HUES6 (cell line): ENCODE measurements at regions not wholly inside any gene's neighbourhood (a gene's known extent, or its start where the extent isn't known, plus 50 kb on each side); places are given as distances from the start of the nearest gene placed in this dataset.

Source experiments
- H3K27ac ChIP-seq: 2 replicates; pipeline ENCODE4 v1.7.0; 2013; ENCODE audit warnings: low read depth, mild to moderate bottlenecking, low read length, inconsistent platforms
- H3K27me3 ChIP-seq: 2 replicates; pipeline ENCODE4 v1.6.1; 2013; ENCODE audit warnings: low read length; ENCODE audit not compliant: control insufficient read depth, insufficient read depth
- H3K36me3 ChIP-seq: 2 replicates; pipeline ENCODE4 v1.6.1; 2013; ENCODE audit warnings: low read length; ENCODE audit not compliant: control insufficient read depth, insufficient read depth
- H3K4me1 ChIP-seq: 2 replicates; pipeline ENCODE4 v1.6.1; 2013; ENCODE audit warnings: low read length; ENCODE audit not compliant: control insufficient read depth, insufficient read depth
- H3K4me3 ChIP-seq: 2 replicates; pipeline ENCODE4 v1.5.1; 2013; ENCODE audit warnings: low read depth, low read length
- H3K9ac ChIP-seq: one replicate; pipeline ENCODE4 v1.6.1; 2013; ENCODE audit warnings: mild to moderate bottlenecking, low read length
- H3K9me3 ChIP-seq: 2 replicates; pipeline ENCODE4 v1.6.1; 2013; ENCODE audit warnings: low read depth, low read length; ENCODE audit not compliant: control insufficient read depth, insufficient read depth

- H3K27me3 ChIP-seq, result no peaks in the 10 kb centered on the region
- H3K36me3 ChIP-seq, result no peaks in the 10 kb centered on the region
- peak overlapping the region; percentile 94; the same call in 1 of the 2 replicates for H3K27ac ChIP-seq
- H3K9me3 ChIP-seq, result no peaks in the 10 kb centered on the region
- peak overlapping the region; percentile 39 for H3K9ac ChIP-seq
- H3K4me3 ChIP-seq, result peak overlapping the region; percentile 13; the same call in 1 of the 2 replicates
- peaks cover 58% of the 10 kb centered on the region for H3K4me1 ChIP-seq
Observed at GRCh38 chr19:28883241-28883693, 329.7 kb downstream of the UQCRFS1 start.

DNA sequence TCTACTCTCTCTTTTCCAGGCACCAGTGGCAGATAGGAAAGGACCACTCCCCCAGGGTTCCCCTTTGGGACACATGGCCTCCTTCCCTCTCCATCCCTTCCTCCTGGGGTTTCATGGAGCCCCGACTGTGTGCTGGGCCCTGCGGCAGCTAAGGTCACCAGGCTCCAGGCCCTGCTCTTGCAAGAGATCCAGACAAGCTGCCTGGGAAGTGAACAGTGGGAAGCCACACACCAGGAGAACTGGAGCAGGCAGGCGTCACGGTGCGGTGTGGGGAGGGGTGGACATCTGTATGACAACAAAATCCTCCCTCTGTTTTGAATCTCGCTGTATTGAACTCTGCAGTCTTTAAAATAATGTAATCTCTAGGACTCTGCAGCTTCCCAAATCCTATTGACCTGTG, 330.1 kb downstream of the UQCRFS1 start:
- peak overlapping the region; percentile 94; the same call in 1 of the 2 replicates for H3K27ac ChIP-seq
- H3K27me3 ChIP-seq, result no peaks in the 10 kb centered on the region
- peak overlapping the region; percentile 58 for H3K9ac ChIP-seq
- H3K4me3 ChIP-seq, result no peak overlapping the region
- peaks cover 58% of the 10 kb centered on the region for H3K4me1 ChIP-seq
- no peaks in the 10 kb centered on the region for H3K9me3 ChIP-seq
- H3K36me3 ChIP-seq, result no peaks in the 10 kb centered on the region

DNA sequence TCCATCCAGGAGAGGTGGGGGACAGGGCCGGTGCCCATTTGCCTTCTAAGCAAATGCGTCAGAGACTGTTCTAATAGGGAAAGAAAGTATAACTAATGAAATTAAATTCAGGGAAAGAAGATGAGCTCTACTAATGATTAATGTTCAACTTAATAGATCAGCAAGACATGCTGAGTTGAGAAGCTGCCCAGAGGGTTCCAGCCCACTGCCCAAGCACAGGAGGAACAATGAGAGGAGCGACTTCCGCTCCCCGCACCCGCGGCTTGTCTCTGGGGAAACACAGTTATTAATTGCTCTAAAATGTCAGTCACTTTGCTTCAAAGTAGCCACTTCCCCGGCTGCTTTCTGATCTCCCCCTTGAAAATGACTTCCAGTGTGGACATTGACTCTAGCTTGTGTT, 331.3 kb downstream of the UQCRFS1 start:
- Histone ChIP-seq H3K9ac (peak overlapping the region; percentile 70), H3K4me3 (0 out of 2 replicates have a peak overlapping the region, but pooled peaks have one; percentile 10), H3K36me3 (no peaks in the 10 kb centered on the region), H3K9me3 (no peaks in the 10 kb centered on the region), H3K27me3 (no peaks in the 10 kb centered on the region), H3K27ac (peak overlapping the region; percentile 94), H3K4me1 (peaks cover 52% of the 10 kb centered on the region)

GRCh38 chr19:28880735-28881401, 332.1 kb downstream of the UQCRFS1 start:
- Histone ChIP-seq H3K4me3 (0 out of 2 replicates have a peak overlapping the region, but pooled peaks have one; percentile 10), H3K9me3 (no peaks in the 10 kb centered on the region), H3K9ac (peak overlapping the region; percentile 70), H3K4me1 (peaks cover 46% of the 10 kb centered on the region), H3K36me3 (no peaks in the 10 kb centered on the region), H3K27me3 (no peaks in the 10 kb centered on the region), H3K27ac (peak overlapping the region; percentile 94)

- H3K27ac ChIP-seq, result no peak overlapping the region
- H3K4me3 ChIP-seq, result no peak overlapping the region
- no peaks in the 10 kb centered on the region for H3K27me3 ChIP-seq
- no peak overlapping the region for H3K9ac ChIP-seq
- no peaks in the 10 kb centered on the region for H3K36me3 ChIP-seq
- no peaks in the 10 kb centered on the region for H3K9me3 ChIP-seq
- H3K4me1 ChIP-seq, result peaks cover 43% of the 10 kb centered on the region
Observed at GRCh38 chr19:28878862-28879566, 333.9 kb downstream of the UQCRFS1 start.

- Histone ChIP-seq H3K4me1 (peaks cover 22% of the 10 kb centered on the region), H3K9ac (no peak overlapping the region), H3K27ac (no peak overlapping the region), H3K9me3 (0 out of 2 replicates have a peak, but pooled peaks cover under 1% of the 10 kb centered on the region), H3K36me3 (no peaks in the 10 kb centered on the region), H3K4me3 (no peak overlapping the region), H3K27me3 (no peaks in the 10 kb centered on the region)
Observed at GRCh38 chr19:28876609-28877123, 336.3 kb downstream of the UQCRFS1 start.

DNA sequence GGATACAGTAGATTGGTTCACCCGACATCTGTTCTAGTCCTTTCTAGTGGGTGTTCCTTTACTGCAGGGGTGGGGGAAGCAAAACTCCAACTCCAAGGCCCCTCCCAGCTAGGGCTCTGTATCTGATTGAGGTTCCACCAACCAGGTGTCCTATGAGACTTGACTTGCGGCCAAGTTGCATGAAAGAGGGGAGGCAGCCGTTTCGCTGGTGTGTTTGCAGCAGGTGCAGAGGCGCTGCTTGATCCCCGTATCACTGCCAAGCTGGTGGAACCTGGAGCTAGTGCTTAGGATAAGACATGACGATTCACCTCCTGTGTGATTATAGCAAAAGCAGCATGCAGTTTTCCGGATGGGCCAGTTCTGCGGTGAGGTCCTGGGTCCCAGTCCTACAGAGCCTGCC, 338.2 kb downstream of the UQCRFS1 start:
- no peak overlapping the region for H3K4me3 ChIP-seq

GRCh38 chr19:28873301-28873700, 339.6 kb downstream of the UQCRFS1 start:
- Histone ChIP-seq H3K36me3 (no peaks in the 10 kb centered on the region), H3K9ac (no peak overlapping the region), H3K4me3 (no peak overlapping the region), H3K4me1 (no peaks in the 10 kb centered on the region), H3K9me3 (peaks cover 12% of the 10 kb centered on the region), H3K27me3 (no peaks in the 10 kb centered on the region), H3K27ac (no peak overlapping the region)

More for the DNA sequence above, 338.2 kb downstream of the UQCRFS1 start:
- no peak overlapping the region for H3K9ac ChIP-seq
- H3K27me3 ChIP-seq, result no peaks in the 10 kb centered on the region
- no peaks in the 10 kb centered on the region for H3K36me3 ChIP-seq
- H3K27ac ChIP-seq, result no peak overlapping the region
- H3K4me1 ChIP-seq, result peaks cover 6% of the 10 kb centered on the region
- peaks cover 12% of the 10 kb centered on the region for H3K9me3 ChIP-seq

GRCh38 chr19:28871099-28871725, 341.7 kb downstream of the UQCRFS1 start:
- Histone ChIP-seq H3K9ac (no peak overlapping the region), H3K27ac (no peak overlapping the region), H3K27me3 (no peaks in the 10 kb centered on the region), H3K4me3 (no peak overlapping the region), H3K4me1 (no peaks in the 10 kb centered on the region), H3K36me3 (no peaks in the 10 kb centered on the region), H3K9me3 (peaks cover 15% of the 10 kb centered on the region)

GRCh38 chr19:28869459-28869858, 343.5 kb downstream of the UQCRFS1 start:
- peaks cover 15% of the 10 kb centered on the region for H3K9me3 ChIP-seq
- no peaks in the 10 kb centered on the region for H3K27me3 ChIP-seq
- H3K27ac ChIP-seq, result no peak overlapping the region
- H3K9ac ChIP-seq, result no peak overlapping the region
- no peak overlapping the region for H3K4me3 ChIP-seq
- H3K36me3 ChIP-seq, result no peaks in the 10 kb centered on the region
- H3K4me1 ChIP-seq, result no peaks in the 10 kb centered on the region
